Upper lobe of left lung (tissue), 4 donors: ENCODE measurements at regions not wholly inside any gene's neighbourhood (a gene's known extent, or its start where the extent isn't known, plus 50 kb on each side); places are given as distances from the start of the nearest gene placed in this dataset.

Experiments
- POLR2AphosphoS5 ChIP-seq, 2 donors: sonication (generic); formaldehyde crosslinking; IDR thresholded peaks; one replicate each; pipeline ENCODE4 v1.5.1; 2017; ENCODE audit warnings: antibody characterized with exemption in 2 of 2
- TF ChIP-seq, protein P1 (sequence below), 6 experiments: fragments of 450-650 bp in 4 of 6; fragments of 200-600 bp in 2 of 6; sonication (generic) in 2 of 6; IDR thresholded peaks; one replicate each; pipeline ENCODE4 v1.5.1; 2016 to 2019; ENCODE audit warnings: antibody characterized with exemption in 6 of 6

DNA sequence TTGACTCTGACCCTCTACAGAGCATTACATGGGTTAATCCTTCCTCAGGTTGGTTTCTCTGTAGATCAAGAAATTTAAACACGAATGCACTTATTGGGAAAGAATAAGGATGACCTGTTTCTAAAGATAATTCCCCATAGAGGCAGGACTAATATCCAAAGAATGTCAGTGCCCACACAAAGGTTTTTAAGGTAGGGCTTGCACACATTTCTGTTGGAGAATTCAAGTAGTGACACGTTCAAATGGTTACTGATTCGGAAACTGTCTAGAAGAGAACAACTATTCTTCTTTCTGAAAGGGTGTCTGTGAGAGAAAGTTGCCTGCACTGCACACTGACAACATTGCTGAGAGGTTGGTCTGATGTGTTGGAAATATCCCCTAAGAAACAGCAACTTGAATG lies 167.3 kb downstream of the ZNF326 start:
- TF ChIP-seq, protein P1, sequence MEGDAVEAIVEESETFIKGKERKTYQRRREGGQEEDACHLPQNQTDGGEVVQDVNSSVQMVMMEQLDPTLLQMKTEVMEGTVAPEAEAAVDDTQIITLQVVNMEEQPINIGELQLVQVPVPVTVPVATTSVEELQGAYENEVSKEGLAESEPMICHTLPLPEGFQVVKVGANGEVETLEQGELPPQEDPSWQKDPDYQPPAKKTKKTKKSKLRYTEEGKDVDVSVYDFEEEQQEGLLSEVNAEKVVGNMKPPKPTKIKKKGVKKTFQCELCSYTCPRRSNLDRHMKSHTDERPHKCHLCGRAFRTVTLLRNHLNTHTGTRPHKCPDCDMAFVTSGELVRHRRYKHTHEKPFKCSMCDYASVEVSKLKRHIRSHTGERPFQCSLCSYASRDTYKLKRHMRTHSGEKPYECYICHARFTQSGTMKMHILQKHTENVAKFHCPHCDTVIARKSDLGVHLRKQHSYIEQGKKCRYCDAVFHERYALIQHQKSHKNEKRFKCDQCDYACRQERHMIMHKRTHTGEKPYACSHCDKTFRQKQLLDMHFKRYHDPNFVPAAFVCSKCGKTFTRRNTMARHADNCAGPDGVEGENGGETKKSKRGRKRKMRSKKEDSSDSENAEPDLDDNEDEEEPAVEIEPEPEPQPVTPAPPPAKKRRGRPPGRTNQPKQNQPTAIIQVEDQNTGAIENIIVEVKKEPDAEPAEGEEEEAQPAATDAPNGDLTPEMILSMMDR (IDR thresholded peaks at IDR 0.05) = no peak
- no peak for TF ChIP-seq POLR2AphosphoS5 (IDR thresholded peaks at IDR 0.05)
